NCI-H1105 treated with DMSO at 0.1 percent for 48 hours (cell line): ENCODE measurements at regions not wholly inside any gene's neighbourhood (a gene's known extent, or its start where the extent isn't known, plus 50 kb on each side); places are given as distances from the start of the nearest gene placed in this dataset.

ENCODE experiments used
- DNase-seq: peaks from one replicate; lab custom pipeline; 2025; lab: John Stamatoyannopoulos, UW

GRCh38 chr6:21381331-21381963, 212.1 kb upstream of the SOX4 start:
- no peak for DNase-seq

GRCh38 chr6:21382821-21383449, 210.6 kb upstream of the SOX4 start:
- no peak for DNase-seq

GRCh38 chr6:21383450-21384085, 210.0 kb upstream of the SOX4 start:
- DNase-seq = no peak

GRCh38 chr6:21384216-21384615, 209.3 kb upstream of the SOX4 start:
- DNase-seq = no peak

GRCh38 chr6:21386744-21387143, 206.8 kb upstream of the SOX4 start:
- no peak for DNase-seq

- no peak for DNase-seq
Observed at GRCh38 chr6:21390532-21391213, 202.9 kb upstream of the SOX4 start.

GRCh38 chr6:21392177-21392576, 201.4 kb upstream of the SOX4 start:
- no peak for DNase-seq

GRCh38 chr6:21393441-21394165, 199.9 kb upstream of the SOX4 start:
- DNase-seq = no peak

GRCh38 chr6:21395121-21395520, 198.4 kb upstream of the SOX4 start:
- DNase-seq = no peak

- no peak for DNase-seq
Observed at GRCh38 chr6:21396313-21396712, 197.2 kb upstream of the SOX4 start.

GRCh38 chr6:21398741-21399325, 194.7 kb upstream of the SOX4 start:
- DNase-seq = no peak

- DNase-seq = no peak
Observed at GRCh38 chr6:21402368-21402767, 191.2 kb upstream of the SOX4 start.

- DNase-seq = no peak
Observed at GRCh38 chr6:21404577-21404976, 189.0 kb upstream of the SOX4 start.

GRCh38 chr6:21406316-21406715, 187.2 kb upstream of the SOX4 start:
- DNase-seq = no peak

- DNase-seq = no peak
Observed at GRCh38 chr6:21409231-21409630, 184.3 kb upstream of the SOX4 start.

- no peak for DNase-seq
Observed at GRCh38 chr6:21413428-21413827, 180.1 kb upstream of the SOX4 start.

- no peak for DNase-seq
Observed at GRCh38 chr6:21414065-21414464, 179.5 kb upstream of the SOX4 start.

GRCh38 chr6:21420146-21420878, 173.2 kb upstream of the SOX4 start:
- no peak for DNase-seq

GRCh38 chr6:21420926-21421325, 172.6 kb upstream of the SOX4 start:
- DNase-seq = peak; percentile 40

GRCh38 chr6:21423106-21423854, 170.3 kb upstream of the SOX4 start:
- DNase-seq = no peak
